ENCODE measurements at regions not wholly inside any gene's neighbourhood (a gene's known extent, or its start where the extent isn't known, plus 50 kb on each side); places are given as distances from the start of the nearest gene placed in this dataset.
"Not testable (repeated sequence)": the region's sequence is repeated elsewhere in the genome, so short reads cannot be mapped to it uniquely, and the experiment has no call there.

GRCh38 chr3:193927413-193928206, 208.3 kb upstream of the HES1 start:
- H4K20me1 ChIP-seq (ENCODE audit: insufficient read depth, low read length); H3K9me3 ChIP-seq (ENCODE audit: insufficient read depth, low read length, severe bottlenecking); H3K9ac ChIP-seq (ENCODE audit: low read depth, low read length); H2AFZ ChIP-seq (ENCODE audit: low read depth, low read length); H3K27ac ChIP-seq (ENCODE audit: low read length); H3K4me2 ChIP-seq (ENCODE audit: insufficient read depth, low read length); H3K36me3 ChIP-seq (ENCODE audit: insufficient read depth, low read length); ATAC-seq (ENCODE audit: insufficient read depth, low read depth); H3K4me3 ChIP-seq (ENCODE audit: low read depth in 1 of 2, low read length in 2 of 2); H3K27me3 ChIP-seq (ENCODE audit: insufficient read depth, low read length, poor library complexity); H3K4me1 ChIP-seq (ENCODE audit: insufficient read depth, low read length); DNase-seq; H3K79me2 ChIP-seq (ENCODE audit: insufficient read depth, low read length): not testable (repeated sequence)

- no peaks in the 10 kb centered on the region for H3K27me3 ChIP-seq (ENCODE audit: insufficient read depth, low read length, poor library complexity)
- no peaks in the 10 kb centered on the region for H4K20me1 ChIP-seq (ENCODE audit: insufficient read depth, low read length)
- no peak for ATAC-seq (ENCODE audit: insufficient read depth, low read depth)
- no peaks in the 10 kb centered on the region for H3K9me3 ChIP-seq (ENCODE audit: insufficient read depth, low read length, severe bottlenecking)
- DNase-seq: no peak
- H3K9ac ChIP-seq (ENCODE audit: low read depth, low read length): no peak overlapping the region
- H3K27ac ChIP-seq (ENCODE audit: low read length): no peak overlapping the region
- H3K36me3 ChIP-seq (ENCODE audit: insufficient read depth, low read length): no peaks in the 10 kb centered on the region
- no peaks in the 10 kb centered on the region for H3K79me2 ChIP-seq (ENCODE audit: insufficient read depth, low read length)
- H3K4me3 ChIP-seq (ENCODE audit: low read depth in 1 of 2, low read length in 2 of 2): no peak overlapping the region
- no peak overlapping the region for H3K4me2 ChIP-seq (ENCODE audit: insufficient read depth, low read length)
- no peaks in the 10 kb centered on the region for H3K4me1 ChIP-seq (ENCODE audit: insufficient read depth, low read length)
- no peak overlapping the region for H2AFZ ChIP-seq (ENCODE audit: low read depth, low read length)
- TF ChIP-seq CTCF (IDR thresholded peaks at IDR 0.05; ENCODE audit: borderline replicate concordance, extremely low read depth, low read length, poor library complexity, severe bottlenecking): no peak
- no peak for TF ChIP-seq EZH2 (IDR thresholded peaks at IDR 0.05; ENCODE audit: borderline replicate concordance, low read depth, low read length, severe bottlenecking)
Observed at GRCh38 chr3:193928354-193929209, 207.4 kb upstream of the HES1 start.

- Histone ChIP-seq H3K4me3 (ENCODE audit: low read depth in 1 of 2, low read length in 2 of 2) (no peak overlapping the region), H3K27me3 (ENCODE audit: insufficient read depth, low read length, poor library complexity) (no peaks in the 10 kb centered on the region), H3K79me2 (ENCODE audit: insufficient read depth, low read length) (no peaks in the 10 kb centered on the region), H3K27ac (ENCODE audit: low read length) (no peak overlapping the region), H3K4me2 (ENCODE audit: insufficient read depth, low read length) (no peak overlapping the region), H2AFZ (ENCODE audit: low read depth, low read length) (no peak overlapping the region), H3K4me1 (ENCODE audit: insufficient read depth, low read length) (no peaks in the 10 kb centered on the region), H3K9me3 (ENCODE audit: insufficient read depth, low read length, severe bottlenecking) (no peaks in the 10 kb centered on the region), H3K9ac (ENCODE audit: low read depth, low read length) (no peak overlapping the region), H3K36me3 (ENCODE audit: insufficient read depth, low read length) (no peaks in the 10 kb centered on the region), H4K20me1 (ENCODE audit: insufficient read depth, low read length) (no peaks in the 10 kb centered on the region)
- DNase-seq (no peak), ATAC-seq (ENCODE audit: insufficient read depth, low read depth) (no peak)
- no peak for TF ChIP-seq CTCF (IDR thresholded peaks at IDR 0.05; ENCODE audit: borderline replicate concordance, extremely low read depth, low read length, poor library complexity, severe bottlenecking)
- TF ChIP-seq EZH2 (IDR thresholded peaks at IDR 0.05; ENCODE audit: borderline replicate concordance, low read depth, low read length, severe bottlenecking): no peak
Observed at GRCh38 chr3:193929373-193929772, 206.6 kb upstream of the HES1 start.
